H1 (cell line): ENCODE measurements at regions not wholly inside any gene's neighbourhood (a gene's known extent, or its start where the extent isn't known, plus 50 kb on each side); places are given as distances from the start of the nearest gene placed in this dataset.
A peak's percentile ranks its signal among the peaks of the same experiment; 100 is the strongest.

Experiments used
- CEBPB ChIP-seq: IDR thresholded peaks from 2 replicates; pipeline ENCODE4 v1.6.1; 2012; ENCODE audit warnings: low read depth, low read length
- EP300 ChIP-seq, 2 experiments: IDR thresholded peaks; 1 replicate in 1 of 2; 2 replicates in 1 of 2; pipeline ENCODE4 v1.6.1; 2011 to 2012; ENCODE audit warnings: low read depth in 2 of 2, low read length in 2 of 2, mild to moderate bottlenecking in 2 of 2, borderline replicate concordance in 1 of 2, inconsistent platforms in 1 of 2, moderate library complexity in 1 of 2
- GTF2F1 ChIP-seq: IDR thresholded peaks from 2 replicates; pipeline ENCODE4 v1.6.1; 2012; ENCODE audit warnings: low read depth, low read length, improper control_type of control experiment, borderline replicate concordance
- KDM4A ChIP-seq: IDR thresholded peaks from one replicate; pipeline ENCODE4 v1.7.1; 2012; ENCODE audit warnings: low read depth, mild to moderate bottlenecking, moderate library complexity, low read length, inconsistent platforms; ENCODE audit not compliant: severe bottlenecking
- TBP ChIP-seq: IDR thresholded peaks from 2 replicates; pipeline ENCODE4 v1.6.1; 2011; ENCODE audit warnings: low read depth, low read length, improper control_type of control experiment
- TF ChIP-seq, protein P1 (sequence below): IDR thresholded peaks from 2 replicates; pipeline ENCODE4 v1.6.1; 2012; ENCODE audit warnings: inconsistent platforms

DNA sequence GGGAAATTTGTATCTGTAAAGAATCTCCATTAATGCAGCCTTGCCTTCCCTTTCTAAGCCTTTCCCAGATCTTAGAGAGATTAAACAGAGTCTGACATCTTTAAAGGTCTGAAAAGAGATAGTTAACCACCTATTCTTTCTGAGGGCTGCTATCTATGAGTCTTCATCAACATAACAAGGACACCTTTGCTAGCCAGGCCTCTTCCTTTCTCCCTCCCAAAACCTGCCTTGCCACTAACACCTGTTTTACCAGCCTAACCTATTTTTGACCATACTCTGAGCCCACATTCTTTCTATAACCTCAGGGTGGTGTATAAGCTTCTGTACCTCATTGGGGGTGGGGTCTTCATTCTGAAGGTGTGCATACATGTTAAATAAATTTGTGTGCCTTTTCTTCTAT is 217.1 kb downstream of the IPMK start (continued):
- TF ChIP-seq EP300 (IDR thresholded peaks at IDR 0.05; ENCODE audit: borderline replicate concordance in 1 of 2, low read depth in 2 of 2, low read length in 2 of 2), result peak in 1 of 2 experiments; percentile 73; a peak in 1 of 3 replicates
- TF ChIP-seq KDM4A, result no peak
- no peak for TF ChIP-seq CEBPB
- TF ChIP-seq, protein P1, sequence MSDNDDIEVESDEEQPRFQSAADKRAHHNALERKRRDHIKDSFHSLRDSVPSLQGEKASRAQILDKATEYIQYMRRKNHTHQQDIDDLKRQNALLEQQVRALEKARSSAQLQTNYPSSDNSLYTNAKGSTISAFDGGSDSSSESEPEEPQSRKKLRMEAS, result peak; percentile 58; the same call in 1 of the 2 replicates
- TF ChIP-seq GTF2F1, result no peak
- TF ChIP-seq TBP, result no peak
- TF ChIP-seq, all 59 proteins: peak for 8
